ENCODE measurements at regions not wholly inside any gene's neighbourhood (a gene's known extent, or its start where the extent isn't known, plus 50 kb on each side); places are given as distances from the start of the nearest gene placed in this dataset.

GRCh38 chr3:23079976-23080375 is 123.2 kb upstream of the UBE2E2 start:
- no peak for DNase-seq

GRCh38 chr3:23083701-23084100 is 119.4 kb upstream of the UBE2E2 start:
- no peak for DNase-seq

GRCh38 chr3:23084367-23084766 is 118.8 kb upstream of the UBE2E2 start:
- no peak for DNase-seq

GRCh38 chr3:23085261-23085660 is 117.9 kb upstream of the UBE2E2 start:
- no peak for DNase-seq

GRCh38 chr3:23086331-23086730 is 116.8 kb upstream of the UBE2E2 start:
- no peak for DNase-seq

GRCh38 chr3:23086831-23087230 is 116.3 kb upstream of the UBE2E2 start:
- DNase-seq, result no peak

- no peak for DNase-seq
Observed at GRCh38 chr3:23094412-23094811, 108.7 kb upstream of the UBE2E2 start.

GRCh38 chr3:23094890-23095462 is 108.2 kb upstream of the UBE2E2 start:
- DNase-seq, result no peak

- no peak for DNase-seq
Observed at GRCh38 chr3:23096041-23096440, 107.1 kb upstream of the UBE2E2 start.

GRCh38 chr3:23099021-23099420 is 104.1 kb upstream of the UBE2E2 start:
- DNase-seq, result no peak

GRCh38 chr3:23099677-23100076 is 103.5 kb upstream of the UBE2E2 start:
- no peak for DNase-seq

- no peak for DNase-seq
Observed at GRCh38 chr3:23100106-23100505, 103.0 kb upstream of the UBE2E2 start.

- no peak for DNase-seq
Observed at GRCh38 chr3:23103764-23104163, 99.4 kb upstream of the UBE2E2 start.

- no peak for DNase-seq
Observed at GRCh38 chr3:23105048-23105447, 98.1 kb upstream of the UBE2E2 start.

GRCh38 chr3:23106666-23107065 is 96.5 kb upstream of the UBE2E2 start:
- no peak for DNase-seq

GRCh38 chr3:23107221-23107620 is 95.9 kb upstream of the UBE2E2 start:
- DNase-seq, result no peak

GRCh38 chr3:23108451-23109057 is 94.6 kb upstream of the UBE2E2 start:
- no peak for DNase-seq

GRCh38 chr3:23111286-23111685 is 91.8 kb upstream of the UBE2E2 start:
- DNase-seq, result no peak

GRCh38 chr3:23111797-23112196 is 91.3 kb upstream of the UBE2E2 start:
- DNase-seq, result no peak

GRCh38 chr3:23112491-23112890 is 90.6 kb upstream of the UBE2E2 start:
- no peak for DNase-seq

GRCh38 chr3:23113455-23114171 is 89.5 kb upstream of the UBE2E2 start:
- DNase-seq, result no peak

GRCh38 chr3:23114432-23114831 is 88.7 kb upstream of the UBE2E2 start:
- no peak for DNase-seq

- DNase-seq, result no peak
Observed at GRCh38 chr3:23115171-23115877, 87.8 kb upstream of the UBE2E2 start.

Measured in NCI-H2227 treated with DMSO at 0.1 percent for 48 hours (cell line).